Breast epithelium (tissue), 4 donors: ENCODE measurements at regions not wholly inside any gene's neighbourhood (a gene's known extent, or its start where the extent isn't known, plus 50 kb on each side); places are given as distances from the start of the nearest gene placed in this dataset.

ENCODE experiments used
- DNase-seq, 2 donors: peaks; one replicate each; pipeline ENCODE4 v3.0.0-alpha.2; 2019; ENCODE audit warnings: low spot score in 2 of 2
- H3K27ac ChIP-seq, 2 donors: fragments of 200-600 bp; sonication (generic) in 1 of 2; one replicate each; pipeline ENCODE4 v1.5.1; 2016 to 2019; ENCODE audit warnings: mild to moderate bottlenecking in 1 of 2
- H3K27me3 ChIP-seq, 2 donors: fragments of 200-600 bp; sonication (generic) in 1 of 2; one replicate each; pipeline versions ENCODE4 v1.5.1 to v1.6.0; 2017 to 2019; ENCODE audit warnings: control low read depth in 1 of 2, mild to moderate bottlenecking in 1 of 2
- H3K36me3 ChIP-seq: fragments of 200-600 bp; one replicate; pipeline ENCODE4 v1.5.1; 2019
- H3K4me1 ChIP-seq, 2 donors: fragments of 200-600 bp; sonication (generic); one replicate each; pipeline ENCODE4 v1.5.1; 2016 to 2019; ENCODE audit warnings: control low read depth in 1 of 2
- H3K4me3 ChIP-seq, 3 donors: fragments of 200-600 bp; sonication (generic); 1 replicate in 2 of 3; 2 replicates in 1 of 3; pipeline ENCODE4 v1.5.1; 2016 to 2019; ENCODE audit warnings: mild to moderate bottlenecking in 3 of 3, moderate library complexity in 2 of 3
- H3K9me3 ChIP-seq, 2 donors: fragments of 200-600 bp; sonication (generic) in 1 of 2; one replicate each; pipeline ENCODE4 v1.5.1; 2016 to 2019; ENCODE audit warnings: control low read depth in 1 of 2
- CTCF ChIP-seq, 3 donors: fragments of 450-650 bp; IDR thresholded peaks; one replicate each; pipeline ENCODE4 v1.5.1; 2016 to 2017; ENCODE audit warnings: antibody characterized with exemption in 3 of 3, mild to moderate bottlenecking in 3 of 3, moderate library complexity in 3 of 3
- POLR2A ChIP-seq: fragments of 450-650 bp; IDR thresholded peaks from one replicate; pipeline ENCODE4 v1.6.1; 2016; ENCODE audit warnings: antibody characterized with exemption, mild to moderate bottlenecking, moderate library complexity
- POLR2AphosphoS5 ChIP-seq, 3 donors: sonication (generic); formaldehyde crosslinking; IDR thresholded peaks; one replicate each; pipeline ENCODE4 v1.6.1; 2017; ENCODE audit warnings: antibody characterized with exemption in 3 of 3
- intact Hi-C: fragments of 100-400 bp; cut with DNase I; formaldehyde crosslinking; loops from one replicate; pipeline ENCODE4 v1.15.1; 2023; ENCODE audit warnings: low total_unique reads

GRCh38 chr2:186189816-186190215, 296.2 kb upstream of the ZC3H15 start:
- no peaks in the 10 kb centered on the region for H3K9me3 ChIP-seq

GRCh38 chr2:186195696-186196095, 290.4 kb upstream of the ZC3H15 start:
- Histone ChIP-seq H3K4me1 (no peaks in the 10 kb centered on the region), H3K4me3 (no peak overlapping the region), H3K9me3 (no peaks in the 10 kb centered on the region), H3K36me3 (no peaks in the 10 kb centered on the region), H3K27ac (no peak overlapping the region), H3K27me3 (no peaks in the 10 kb centered on the region)
- intact Hi-C loops = no loop called here
- TF ChIP-seq POLR2AphosphoS5 (IDR thresholded peaks at IDR 0.05) (no peak), POLR2A (no peak), CTCF (IDR thresholded peaks at IDR 0.05) (no peak)
- DNase-seq = no peak

More at GRCh38 chr2:186189816-186190215, 296.2 kb upstream of the ZC3H15 start:
- H3K4me1 ChIP-seq = no peaks in the 10 kb centered on the region
- intact Hi-C loops = no loop called here
- TF ChIP-seq CTCF (IDR thresholded peaks at IDR 0.05) = no peak
- TF ChIP-seq POLR2A = no peak
- TF ChIP-seq POLR2AphosphoS5 (IDR thresholded peaks at IDR 0.05) = no peak
- H3K36me3 ChIP-seq = no peaks in the 10 kb centered on the region
- no peaks in the 10 kb centered on the region for H3K27me3 ChIP-seq
- no peak overlapping the region for H3K27ac ChIP-seq
- no peak overlapping the region for H3K4me3 ChIP-seq
- no peak for DNase-seq

- H3K4me3 ChIP-seq = no peak overlapping the region
- H3K27me3 ChIP-seq = no peaks in the 10 kb centered on the region
- H3K27ac ChIP-seq = no peak overlapping the region
- TF ChIP-seq CTCF (IDR thresholded peaks at IDR 0.05) = no peak
- TF ChIP-seq POLR2A = no peak
- TF ChIP-seq POLR2AphosphoS5 (IDR thresholded peaks at IDR 0.05) = no peak
- no peaks in the 10 kb centered on the region for H3K36me3 ChIP-seq
- H3K4me1 ChIP-seq = no peaks in the 10 kb centered on the region
- no peak for DNase-seq
- no peaks in the 10 kb centered on the region for H3K9me3 ChIP-seq
- intact Hi-C loops = no loop called here
These were observed 288.1 kb upstream of the ZC3H15 start for GRCh38 chr2:186197955-186198354.

- Histone ChIP-seq H3K4me1 (no peaks in the 10 kb centered on the region), H3K36me3 (no peaks in the 10 kb centered on the region), H3K4me3 (no peak overlapping the region), H3K27ac (no peak overlapping the region), H3K27me3 (no peaks in the 10 kb centered on the region), H3K9me3 (no peaks in the 10 kb centered on the region)
- DNase-seq = no peak
- intact Hi-C loops = no loop called here
- TF ChIP-seq POLR2A = no peak
- TF ChIP-seq POLR2AphosphoS5 (IDR thresholded peaks at IDR 0.05) = no peak
- no peak for TF ChIP-seq CTCF (IDR thresholded peaks at IDR 0.05)
These were observed 287.0 kb upstream of the ZC3H15 start for GRCh38 chr2:186199029-186199428.

- intact Hi-C loops = no loop called here
- TF ChIP-seq POLR2AphosphoS5 (IDR thresholded peaks at IDR 0.05) = no peak
- TF ChIP-seq POLR2A = no peak
- TF ChIP-seq CTCF (IDR thresholded peaks at IDR 0.05) = no peak
- Histone ChIP-seq H3K4me1 (no peaks in the 10 kb centered on the region), H3K27me3 (no peaks in the 10 kb centered on the region), H3K9me3 (no peaks in the 10 kb centered on the region), H3K4me3 (no peak overlapping the region), H3K36me3 (no peaks in the 10 kb centered on the region), H3K27ac (no peak overlapping the region)
- no peak for DNase-seq
These were observed 284.7 kb upstream of the ZC3H15 start for GRCh38 chr2:186201371-186201770.
